GM23248 (cell line): ENCODE measurements at regions not wholly inside any gene's neighbourhood (a gene's known extent, or its start where the extent isn't known, plus 50 kb on each side); places are given as distances from the start of the nearest gene placed in this dataset.

Experiments used
- EZH2 ChIP-seq: fragments of 200-600 bp; sonication (generic); IDR thresholded peaks from 2 replicates; pipeline ENCODE4 v1.6.1; 2018; ENCODE audit warnings: antibody characterized with exemption, mild to moderate bottlenecking; ENCODE audit not compliant: insufficient read depth, poor library complexity, severe bottlenecking
- EZH2phosphoT487 ChIP-seq: fragments of 200-600 bp; sonication (generic); IDR thresholded peaks from 2 replicates; pipeline ENCODE4 v1.6.1; 2018; ENCODE audit warnings: antibody characterized with exemption, moderate library complexity, mild to moderate bottlenecking, low read depth; ENCODE audit not compliant: insufficient read depth

DNA sequence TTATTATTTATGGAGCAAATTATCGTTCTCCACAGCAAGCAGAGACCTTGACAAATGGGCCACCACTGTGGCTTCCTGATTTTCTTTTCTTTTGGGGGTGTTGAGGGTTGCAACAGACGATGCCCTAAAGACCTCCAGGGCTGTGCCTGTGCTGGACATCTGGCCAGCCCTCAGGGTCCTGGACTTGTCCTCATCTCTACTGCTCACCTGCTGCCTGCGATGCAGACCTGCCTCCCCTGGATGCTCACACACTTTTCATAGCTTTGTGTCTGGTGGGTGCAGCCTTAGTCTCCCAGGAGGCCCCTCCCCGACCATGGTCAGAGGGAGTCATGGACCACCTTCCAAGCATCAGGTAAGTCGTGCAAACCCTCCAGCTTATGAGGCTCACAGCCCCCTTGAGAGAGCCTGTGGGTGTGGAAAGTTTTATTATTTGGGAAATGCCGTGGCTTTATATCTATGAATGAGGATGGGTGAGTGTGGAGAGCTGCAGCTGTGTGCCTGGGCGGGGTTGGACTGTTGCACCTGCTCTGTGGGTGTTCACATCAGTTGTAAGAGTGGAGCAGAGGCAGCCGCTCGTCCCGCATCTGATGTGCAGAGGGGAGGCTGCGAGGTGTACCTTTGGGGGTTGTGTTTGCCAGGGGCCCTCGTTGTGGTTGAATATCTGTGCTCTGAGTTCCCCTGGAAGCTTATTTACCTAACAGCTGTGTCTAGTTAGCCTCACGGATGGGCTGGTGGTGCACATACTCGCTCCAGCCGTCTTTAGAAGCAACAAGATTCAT, 126.3 kb upstream of the IRX4 start:
- TF ChIP-seq EZH2 (no peak), EZH2phosphoT487 (no peak)
